HG02885 (cell line): ENCODE measurements at regions not wholly inside any gene's neighbourhood (a gene's known extent, or its start where the extent isn't known, plus 50 kb on each side); places are given as distances from the start of the nearest gene placed in this dataset.

Experiments used
- ATAC-seq: cut with Tn5 transposase; IDR thresholded peaks from one replicate; pipeline ENCODE4 v1.9.1; 2021; ENCODE audit warnings: mild to moderate bottlenecking; ENCODE audit not compliant: unreplicated experiment, poor library complexity

- no peak for ATAC-seq
Measured at GRCh38 chr14:97408937-97409815, 612.0 kb downstream of the VRK1 start.

DNA sequence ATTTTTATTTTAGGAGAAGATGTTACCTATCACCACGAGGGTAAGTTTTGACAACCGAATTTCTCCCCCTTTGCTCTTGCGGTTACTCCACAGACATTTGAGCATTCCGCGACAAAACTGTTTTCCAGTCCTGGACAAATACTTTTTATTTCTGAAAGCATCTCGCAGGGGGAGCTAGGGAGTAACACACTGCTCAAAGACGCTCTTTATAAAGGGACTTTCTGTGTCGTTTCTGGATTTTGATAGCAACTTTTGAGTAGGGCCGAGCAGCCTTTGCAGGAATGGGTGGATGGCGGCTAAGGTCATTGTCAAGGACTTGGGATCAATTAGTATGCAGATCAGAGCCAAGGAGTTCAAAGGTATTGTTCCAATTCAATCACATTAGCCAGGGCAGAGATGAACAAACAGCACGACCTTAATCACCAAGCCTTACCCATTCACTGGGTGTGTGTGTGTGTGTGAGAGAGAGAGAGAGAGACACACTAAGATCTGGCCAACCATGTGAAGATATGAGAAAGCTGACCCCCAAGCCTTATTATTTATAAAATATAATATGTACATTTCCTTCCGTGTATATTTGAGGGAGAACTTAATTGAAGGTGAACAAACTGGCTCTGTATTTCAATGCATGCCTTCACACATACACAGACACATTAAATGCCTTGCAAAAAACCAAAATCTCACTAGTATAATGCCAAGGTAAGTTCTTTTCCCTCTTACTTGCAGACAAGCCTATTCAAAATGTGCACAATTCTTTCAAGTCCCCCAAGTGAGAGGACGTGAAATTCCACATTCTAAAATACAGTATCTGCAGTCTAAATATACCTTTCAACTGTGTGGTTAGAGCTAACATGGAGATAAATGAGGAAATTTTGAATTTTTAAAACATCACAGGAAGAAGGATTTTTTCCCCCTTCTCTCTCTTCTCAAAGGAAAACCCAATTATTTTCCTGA, 613.8 kb downstream of the VRK1 start:
- no peak for ATAC-seq

- no peak for ATAC-seq
Measured at GRCh38 chr14:97411938-97412612, 614.9 kb downstream of the VRK1 start.

DNA sequence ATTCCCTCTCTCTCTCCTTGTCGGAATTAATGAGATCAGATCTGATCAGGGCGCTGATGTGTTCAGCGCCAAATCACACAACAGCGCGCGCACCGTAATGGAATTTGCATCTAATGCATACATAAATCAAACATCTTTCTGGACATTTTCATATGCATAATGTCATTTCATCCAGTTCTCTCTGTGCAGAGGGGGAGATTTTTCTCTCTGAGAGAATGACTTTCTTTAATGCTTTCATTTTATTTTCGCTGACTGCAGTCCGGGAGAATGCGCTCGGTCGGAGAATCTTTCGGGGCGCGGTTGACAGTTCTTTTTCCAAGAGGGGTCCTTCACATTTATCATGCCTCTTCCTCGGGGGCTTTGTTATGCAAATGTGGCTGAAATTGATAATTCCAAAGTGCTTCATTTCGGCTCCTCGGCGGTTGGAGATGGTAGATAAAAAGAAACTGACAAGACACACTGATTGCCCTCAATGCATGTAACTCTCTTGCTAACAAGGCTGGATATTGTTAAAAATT, 615.9 kb downstream of the VRK1 start:
- ATAC-seq = no peak

DNA sequence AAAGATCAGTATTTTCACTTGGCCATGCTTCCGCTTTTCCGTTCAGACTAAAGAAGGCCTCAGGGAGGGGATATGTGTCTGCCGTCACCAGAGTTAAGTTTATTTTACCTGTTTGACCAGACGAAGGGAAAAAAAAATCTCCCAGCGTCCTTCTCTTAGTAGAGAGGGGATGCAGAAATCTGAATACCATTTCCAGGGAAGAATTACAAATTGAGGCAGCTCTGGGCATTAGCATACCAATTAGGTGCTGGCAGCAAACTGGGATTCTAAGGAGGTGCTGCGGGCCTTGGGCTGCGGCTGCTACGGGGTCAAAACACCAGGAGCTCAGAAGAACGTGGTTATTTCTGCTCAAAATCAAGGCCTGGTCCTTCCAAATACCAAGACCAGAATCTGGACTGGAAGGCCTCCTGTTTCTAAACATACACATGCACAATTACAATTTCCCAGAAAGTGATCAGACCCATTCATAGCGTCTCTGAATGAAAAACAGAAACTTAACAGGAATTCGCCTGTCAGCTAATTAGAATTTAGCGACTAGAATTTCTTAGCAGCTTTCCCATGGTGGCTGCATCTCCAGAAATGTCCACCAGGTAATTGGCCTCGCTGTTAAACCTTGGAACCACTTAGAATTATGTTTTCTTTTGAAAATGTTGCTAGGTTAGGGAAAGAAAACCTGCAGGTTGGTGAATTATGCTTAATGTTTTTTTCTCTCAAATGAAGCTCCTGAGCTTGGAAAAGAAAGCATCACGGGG, 617.0 kb downstream of the VRK1 start:
- no peak for ATAC-seq

- no peak for ATAC-seq
Measured at GRCh38 chr14:97414718-97415098, 617.5 kb downstream of the VRK1 start.

GRCh38 chr14:97415907-97416306, 618.7 kb downstream of the VRK1 start:
- ATAC-seq = no peak

GRCh38 chr14:97416550-97416949, 619.4 kb downstream of the VRK1 start:
- ATAC-seq = no peak

DNA sequence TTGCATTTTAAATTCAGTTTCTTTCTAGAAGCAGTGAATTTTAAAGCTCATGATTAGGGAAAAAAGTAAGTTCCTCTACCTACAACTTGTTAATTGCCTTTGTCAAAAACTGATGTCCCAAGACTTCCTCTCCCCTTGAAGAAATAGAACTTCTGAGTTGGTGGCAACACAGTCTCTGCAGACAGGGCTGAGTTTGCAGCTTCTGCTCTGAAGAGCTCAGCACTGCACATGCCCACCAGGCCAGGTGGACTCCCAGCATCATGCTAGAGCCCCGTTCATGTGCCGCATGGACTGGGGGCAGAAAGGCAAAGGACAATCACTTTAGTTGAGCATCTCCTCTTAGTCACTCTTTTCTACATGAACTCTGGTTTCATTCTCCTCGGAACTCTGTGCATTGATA, 620.1 kb downstream of the VRK1 start:
- ATAC-seq = no peak

- no peak for ATAC-seq
Measured at GRCh38 chr14:97420211-97420610, 623.0 kb downstream of the VRK1 start.

- ATAC-seq = no peak
Measured at GRCh38 chr14:97426776-97427175, 629.6 kb downstream of the VRK1 start.

DNA sequence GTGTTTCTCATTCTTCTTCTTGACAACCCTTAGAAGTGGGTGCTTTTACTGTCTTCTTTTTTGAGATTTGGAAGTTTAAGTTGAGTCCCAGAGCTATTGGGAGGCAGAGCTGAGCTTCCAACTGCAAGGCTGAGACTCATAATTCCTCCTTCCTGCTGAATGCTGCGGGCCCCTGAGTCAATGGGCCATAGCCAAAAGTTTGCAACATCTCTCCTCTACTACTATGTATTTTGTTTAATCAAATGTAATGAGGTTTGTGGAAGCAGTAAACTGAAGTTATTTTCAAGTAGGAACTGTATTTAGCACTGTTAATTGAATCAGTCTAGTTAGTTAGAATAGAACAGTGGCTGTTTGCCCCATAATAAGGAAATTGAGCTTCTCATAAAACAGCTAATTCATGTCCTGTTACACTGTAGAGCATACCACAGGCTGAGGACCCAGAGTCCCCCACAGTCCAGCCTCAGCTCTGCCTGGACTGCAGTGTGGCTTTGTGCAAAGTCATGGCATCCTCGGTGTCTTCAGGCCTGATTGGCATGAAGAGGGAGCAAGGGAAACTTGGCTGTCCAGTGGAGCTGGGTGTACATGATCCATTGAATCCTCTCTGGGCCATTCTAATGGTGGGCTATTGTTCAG, 631.7 kb downstream of the VRK1 start:
- no peak for ATAC-seq

- ATAC-seq = no peak
Measured at GRCh38 chr14:97432586-97432985, 635.4 kb downstream of the VRK1 start.

DNA sequence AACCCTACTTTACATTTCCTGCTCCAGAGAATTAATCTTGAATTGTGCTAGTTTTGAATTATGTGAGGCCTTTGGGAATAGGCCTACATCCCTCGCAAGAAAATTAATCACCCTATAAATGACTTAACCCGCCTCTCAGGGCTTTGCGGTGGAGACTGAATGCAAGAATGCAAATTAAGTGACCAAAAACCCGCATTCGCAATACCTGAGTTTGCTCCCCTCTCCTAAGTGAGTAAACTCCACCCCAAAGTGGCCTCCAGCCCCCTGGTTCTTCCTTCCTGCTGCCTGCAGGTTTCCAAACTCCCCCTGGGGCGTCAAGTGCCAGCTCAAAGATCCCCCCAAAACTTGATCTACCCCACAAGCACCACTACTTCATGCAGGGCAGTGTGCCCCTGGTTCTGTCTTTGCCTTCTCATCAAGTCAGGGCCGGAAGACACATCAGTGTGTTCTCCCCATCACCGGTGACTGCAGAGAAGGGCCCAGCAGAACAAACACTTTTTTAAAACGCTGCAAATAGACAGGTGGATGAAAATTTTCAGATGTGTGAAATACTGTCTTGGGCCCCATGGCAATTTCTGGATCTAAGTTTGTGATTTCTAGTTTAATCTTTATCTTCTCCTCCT, 644.7 kb downstream of the VRK1 start:
- no peak for ATAC-seq

DNA sequence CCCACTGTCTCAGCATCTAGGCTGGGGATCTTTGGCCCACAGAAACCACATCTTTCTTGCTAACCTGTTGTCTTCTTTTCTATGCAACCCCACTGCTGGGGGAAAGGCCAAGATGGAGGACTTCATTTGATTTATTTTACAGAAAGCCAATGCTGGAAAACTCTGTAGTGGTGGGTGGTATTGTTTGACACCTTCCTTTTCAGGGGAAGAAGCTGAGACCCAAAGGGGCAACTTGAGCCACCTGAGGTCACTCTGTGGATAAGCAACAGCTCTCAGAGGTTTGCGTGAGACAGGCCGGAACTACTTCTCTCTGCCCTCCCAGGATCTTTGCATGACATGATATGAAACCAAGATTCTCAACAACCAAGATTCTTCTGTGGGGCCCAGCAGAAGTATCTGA, 645.2 kb downstream of the VRK1 start:
- no peak for ATAC-seq

DNA sequence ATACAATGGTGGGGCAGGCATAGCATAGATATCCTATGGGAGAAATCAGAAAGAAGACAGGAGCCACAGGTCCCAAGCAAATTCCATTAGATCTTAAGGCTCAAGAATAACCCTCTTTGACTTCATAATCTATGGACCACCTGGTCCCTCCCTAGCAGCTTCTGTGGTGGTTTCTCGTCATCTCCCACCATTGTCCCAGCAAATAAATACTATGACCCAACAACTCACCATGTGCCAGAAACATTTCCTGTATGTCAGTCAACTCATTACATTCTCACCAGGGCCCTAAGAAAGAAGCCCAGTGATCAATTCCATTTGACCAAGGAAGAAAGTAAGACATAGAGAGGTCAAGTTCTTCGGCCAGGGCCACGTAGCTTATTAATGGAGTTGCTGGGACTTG, 646.2 kb downstream of the VRK1 start:
- ATAC-seq = no peak

GRCh38 chr14:97444248-97444647, 647.1 kb downstream of the VRK1 start:
- no peak for ATAC-seq

- no peak for ATAC-seq
Measured at GRCh38 chr14:97445367-97445766, 648.2 kb downstream of the VRK1 start.

DNA sequence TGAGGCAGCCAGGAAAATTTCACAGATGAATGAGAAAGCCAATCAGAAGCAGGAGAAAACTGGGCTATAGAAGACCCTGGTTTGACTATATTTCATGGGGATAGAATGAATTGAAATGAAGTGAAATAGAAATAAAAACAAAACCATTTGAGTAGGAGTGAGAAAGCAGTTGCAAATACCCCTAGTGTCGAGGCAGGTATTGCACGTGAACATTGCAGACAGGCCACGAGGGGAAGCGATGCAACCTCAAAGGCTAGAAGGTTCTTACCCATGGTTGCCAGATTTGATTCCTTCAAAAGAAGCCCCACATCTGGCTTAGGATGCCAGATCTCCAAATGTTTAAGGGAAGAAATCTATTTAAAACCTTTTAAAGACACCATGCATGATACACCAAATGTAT, 648.9 kb downstream of the VRK1 start:
- ATAC-seq = no peak
